ENCODE measurements at regions not wholly inside any gene's neighbourhood (a gene's known extent, or its start where the extent isn't known, plus 50 kb on each side); places are given as distances from the start of the nearest gene placed in this dataset.
A peak's percentile ranks its signal among the peaks of the same experiment; 100 is the strongest.

DNA sequence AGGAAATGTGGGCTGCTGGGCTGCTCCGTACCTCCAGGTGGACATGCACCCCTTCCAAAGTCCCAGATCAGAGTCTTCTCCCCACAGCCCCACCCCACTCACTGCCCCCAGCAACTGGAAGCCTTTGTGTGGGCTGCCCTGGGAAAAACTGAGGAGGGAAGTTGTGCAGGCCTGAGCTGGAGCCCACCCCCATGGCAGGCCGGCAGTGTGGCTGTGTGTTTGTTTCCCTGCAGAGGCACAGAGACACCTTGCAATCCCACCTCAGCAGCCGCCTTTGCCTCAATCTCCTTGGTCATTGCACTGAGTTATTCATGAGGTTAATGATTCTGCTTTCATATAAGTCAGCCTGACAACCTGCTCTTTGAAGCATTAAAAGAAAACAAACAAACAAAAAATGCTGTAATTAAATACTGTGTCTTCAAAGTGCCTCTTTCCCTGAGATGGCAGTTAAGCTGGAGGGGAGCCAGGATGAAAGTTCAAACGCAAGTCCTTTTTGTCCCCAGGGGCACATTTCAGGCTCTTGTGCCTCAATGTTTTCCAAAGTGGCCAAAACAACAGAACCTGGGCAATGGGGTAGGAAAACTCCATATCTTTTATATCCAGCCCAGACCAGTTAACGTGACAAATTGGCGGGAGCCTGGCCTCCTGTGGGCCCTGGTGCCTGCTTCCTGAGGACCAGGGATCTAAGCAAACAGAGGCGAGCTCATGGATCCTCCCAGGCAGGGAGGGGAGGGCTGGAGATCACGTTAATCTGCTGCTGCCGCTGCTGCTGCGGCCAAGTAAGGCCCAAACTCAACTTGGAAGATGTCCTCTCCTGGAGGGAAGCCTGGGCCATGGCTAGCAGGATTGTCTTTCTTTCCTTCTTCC, 51.9 kb upstream of the TSPAN11 start:
- DNase-seq (ENCODE audit: low read depth): peak; percentile 32

DNA sequence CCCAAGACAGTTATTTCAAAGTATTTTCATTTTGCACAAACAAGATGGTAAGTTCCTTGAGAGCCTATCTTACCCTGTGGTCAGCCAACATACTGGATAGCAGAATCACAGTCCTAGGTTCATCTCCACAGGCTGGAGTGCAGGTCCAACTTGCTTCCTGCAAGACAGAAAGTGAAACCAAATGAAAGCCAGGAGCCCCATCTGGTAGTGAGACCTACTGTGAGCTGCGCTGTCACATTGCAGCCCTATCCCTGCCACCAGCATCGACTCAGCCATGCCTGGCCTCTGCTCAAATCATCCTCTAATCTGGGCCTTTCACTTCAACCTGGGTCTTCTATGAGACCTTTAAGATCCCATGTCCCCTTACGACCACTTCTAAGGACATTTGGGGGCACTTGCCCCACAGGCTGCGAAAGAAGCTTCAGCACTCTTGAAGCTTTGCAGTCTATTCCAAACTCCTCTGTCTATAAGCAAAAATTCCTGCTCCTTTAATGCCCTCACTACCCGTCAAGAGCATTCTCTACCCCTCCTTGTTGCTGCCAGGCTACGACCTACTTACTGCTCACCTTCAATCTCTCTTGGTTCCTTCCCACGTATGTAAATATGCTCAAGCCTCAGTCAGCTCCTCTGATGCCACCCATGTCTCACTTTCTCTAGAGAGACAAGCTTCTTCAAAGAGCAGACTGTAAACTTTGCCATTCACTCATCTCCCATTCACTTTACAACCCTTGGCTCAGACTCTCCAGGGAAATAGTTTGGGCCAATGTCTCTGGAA, 55.9 kb upstream of the TSPAN11 start:
- DNase-seq (ENCODE audit: low read depth): no peak

DNA sequence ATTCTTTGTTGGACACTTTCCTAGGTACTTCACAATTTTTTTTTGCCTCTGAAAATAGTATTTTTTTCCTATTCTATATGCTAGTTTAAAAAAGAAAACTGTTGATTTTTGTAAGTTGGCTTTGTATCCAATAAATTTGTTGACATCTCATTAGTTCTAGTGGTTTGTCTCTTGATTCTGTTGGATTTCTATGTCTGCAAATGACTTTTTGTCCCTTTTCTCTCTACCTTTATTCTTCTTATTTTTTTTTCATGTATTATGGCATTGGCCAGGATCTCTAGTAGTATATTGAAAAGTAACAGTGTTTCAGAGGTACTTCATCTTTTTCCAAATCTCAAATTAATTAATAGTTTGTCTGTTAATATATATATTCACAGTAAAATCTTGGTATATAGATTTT, 59.1 kb upstream of the TSPAN11 start:
- no peak for DNase-seq (ENCODE audit: low read depth)

DNA sequence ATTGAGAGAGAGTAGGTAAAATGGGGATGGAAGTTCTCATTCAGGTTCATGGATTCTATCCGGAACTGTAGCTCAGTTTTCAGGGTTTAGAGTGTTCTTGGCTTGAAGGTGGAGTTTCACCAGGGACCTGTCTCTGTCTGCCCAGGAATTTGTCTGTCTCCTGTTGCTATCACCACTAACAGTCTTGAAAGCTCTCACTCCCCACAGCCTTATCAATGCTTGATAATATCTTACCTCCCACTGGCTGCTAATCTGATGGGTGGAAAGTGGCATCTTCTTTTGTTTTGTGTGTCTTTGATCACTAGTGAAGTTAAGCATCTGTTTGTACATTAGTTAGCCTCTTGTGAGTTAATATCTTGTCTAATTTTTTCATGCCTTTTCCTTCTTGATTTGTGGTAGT, 60.3 kb upstream of the TSPAN11 start:
- DNase-seq (ENCODE audit: low read depth): no peak

DNA sequence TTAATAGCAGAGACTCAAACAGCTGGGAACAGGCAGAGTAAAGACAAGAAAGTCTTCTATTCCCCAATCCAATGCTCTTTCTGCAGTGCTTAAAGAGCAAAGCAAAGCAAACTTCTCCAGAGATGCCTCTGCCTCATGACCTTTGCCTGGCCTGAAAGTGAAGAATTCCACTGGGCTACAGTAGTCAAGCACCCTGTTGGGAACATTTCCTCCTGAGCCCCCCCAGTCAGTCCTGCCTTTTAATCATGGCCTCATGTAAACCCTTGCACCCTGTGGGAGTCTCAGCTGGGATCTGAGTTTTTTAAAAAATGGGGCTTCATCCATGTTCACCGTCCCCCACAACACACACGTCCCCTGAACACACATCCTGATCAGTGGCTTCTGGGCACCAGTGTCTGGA, 62.7 kb upstream of the TSPAN11 start:
- DNase-seq (ENCODE audit: low read depth): no peak

DNA sequence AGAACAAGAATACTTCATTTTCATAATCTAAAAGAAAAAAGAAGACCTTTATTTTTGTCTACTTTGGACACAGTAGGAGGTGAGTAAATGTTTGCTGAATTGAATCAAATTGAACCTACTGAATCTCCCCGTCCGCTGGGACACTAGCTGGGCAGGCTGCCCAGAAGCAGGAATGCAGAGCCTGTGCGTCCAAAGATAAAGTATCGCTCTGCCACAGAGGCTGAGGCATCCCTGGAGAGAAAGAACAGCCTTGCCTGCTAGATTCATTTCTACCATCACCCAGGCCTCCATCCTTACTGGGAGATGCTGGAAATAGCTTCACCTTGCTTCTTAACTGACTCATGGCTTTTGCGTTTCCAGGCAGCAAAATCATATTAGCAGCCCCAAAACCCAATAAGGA, 64.1 kb upstream of the TSPAN11 start:
- DNase-seq (ENCODE audit: low read depth): no peak

DNA sequence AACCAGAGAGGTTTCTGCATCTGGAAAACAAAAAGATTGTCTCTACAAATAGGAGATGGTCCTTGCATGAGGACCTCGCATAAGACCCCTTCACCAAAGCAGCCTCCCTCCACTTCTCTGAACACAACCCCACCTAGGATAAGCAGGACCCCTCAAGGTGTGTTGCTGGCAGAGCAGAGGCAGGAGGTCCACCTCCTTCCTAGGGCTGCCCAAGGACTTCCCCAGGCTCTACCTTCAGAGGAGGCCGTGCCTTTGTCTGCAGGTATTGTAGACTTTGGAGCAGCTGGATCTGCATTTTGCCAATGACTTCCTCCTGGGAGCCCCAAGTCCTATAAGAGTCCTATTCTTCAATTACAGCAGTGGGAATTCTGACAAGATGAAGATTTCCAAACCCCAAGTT, 67.3 kb upstream of the TSPAN11 start:
- no peak for DNase-seq (ENCODE audit: low read depth)

DNA sequence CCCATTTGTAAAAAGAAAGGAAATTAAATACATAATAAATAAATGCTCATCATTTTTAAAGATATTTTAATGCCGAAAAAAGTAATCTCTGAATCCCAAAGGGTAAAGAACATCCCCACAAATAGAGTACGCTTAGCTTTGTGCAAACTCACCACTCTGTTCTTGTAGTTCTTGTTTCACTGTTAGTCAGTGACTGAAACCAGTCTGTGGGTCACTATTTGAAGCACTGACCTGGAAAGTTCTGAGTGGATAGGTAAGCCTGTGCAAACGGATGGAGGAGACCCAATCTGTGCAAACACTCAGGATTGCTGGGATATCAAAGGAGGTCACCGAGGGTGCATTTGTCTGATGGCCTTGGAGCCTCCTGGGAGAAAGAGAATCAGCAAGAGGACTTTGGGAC, 68.1 kb upstream of the TSPAN11 start:
- no peak for DNase-seq (ENCODE audit: low read depth)

DNA sequence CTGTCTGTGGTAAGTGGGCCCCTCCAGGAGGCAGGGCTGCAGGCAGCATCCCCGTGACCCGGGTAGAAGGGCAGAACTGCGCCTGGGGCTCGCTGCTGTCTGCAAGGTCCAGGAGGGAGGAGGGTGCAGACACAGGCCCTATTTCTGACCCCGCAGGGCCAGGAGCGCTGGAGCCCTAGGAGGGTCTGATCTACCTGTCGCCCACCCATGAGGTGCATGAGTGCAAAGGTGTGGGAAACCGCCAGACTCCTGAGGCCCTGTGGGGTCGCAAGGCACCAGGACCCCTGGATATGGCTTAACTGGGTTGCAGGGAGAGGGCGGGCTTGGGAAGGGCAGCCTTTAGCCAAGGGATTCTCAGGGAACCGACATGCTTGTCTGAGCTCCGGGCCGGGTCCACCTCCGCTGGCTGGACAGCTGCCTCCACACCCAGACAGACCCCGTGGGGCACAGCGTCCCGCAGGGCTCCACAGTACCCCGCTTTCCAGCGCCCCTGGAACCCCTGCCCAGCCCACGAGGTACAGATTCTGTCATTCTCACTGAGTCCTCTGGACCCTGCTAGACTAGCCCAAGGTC, 72.9 kb upstream of the TSPAN11 start:
- DNase-seq (ENCODE audit: low read depth): no peak

DNA sequence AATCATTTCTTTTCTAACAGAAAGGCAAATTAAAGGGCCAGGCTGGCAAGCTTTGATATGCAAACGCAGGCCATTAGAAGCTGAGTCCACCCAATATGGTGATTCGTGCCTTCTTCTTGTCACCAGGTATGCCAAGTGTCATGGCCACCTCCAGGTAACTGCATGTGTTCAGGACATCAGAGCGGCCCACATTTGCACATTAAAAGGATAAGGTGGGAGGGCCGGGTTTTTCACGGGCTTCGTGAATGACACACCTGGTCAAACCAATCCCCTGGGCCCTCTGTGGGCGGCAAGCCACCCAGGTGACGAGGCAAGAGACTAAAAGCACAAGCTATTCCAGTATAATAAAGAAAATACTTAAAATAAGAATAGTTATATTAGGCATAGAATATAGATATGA, 75.9 kb upstream of the TSPAN11 start:
- DNase-seq (ENCODE audit: low read depth): no peak

DNA sequence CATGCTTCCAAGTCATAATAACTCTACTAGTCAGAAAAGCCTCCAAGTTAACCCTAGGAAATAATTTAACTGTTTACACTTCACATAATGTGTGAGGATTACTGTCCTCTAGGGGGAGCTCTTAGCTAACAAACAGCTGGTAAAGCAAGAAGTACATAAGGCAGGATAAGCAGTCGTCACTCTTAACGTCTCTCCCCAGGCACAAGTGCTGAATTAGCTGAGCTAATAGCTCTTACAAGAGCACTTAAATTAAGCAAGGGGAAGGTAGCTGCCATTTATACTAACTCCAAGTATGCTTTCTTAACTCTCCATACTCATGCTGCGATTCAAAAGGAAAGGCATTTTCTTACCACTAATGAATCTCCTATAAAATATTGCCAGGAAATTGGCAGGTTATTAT, 79.3 kb upstream of the TSPAN11 start:
- peak; percentile 14 for DNase-seq (ENCODE audit: low read depth)

DNA sequence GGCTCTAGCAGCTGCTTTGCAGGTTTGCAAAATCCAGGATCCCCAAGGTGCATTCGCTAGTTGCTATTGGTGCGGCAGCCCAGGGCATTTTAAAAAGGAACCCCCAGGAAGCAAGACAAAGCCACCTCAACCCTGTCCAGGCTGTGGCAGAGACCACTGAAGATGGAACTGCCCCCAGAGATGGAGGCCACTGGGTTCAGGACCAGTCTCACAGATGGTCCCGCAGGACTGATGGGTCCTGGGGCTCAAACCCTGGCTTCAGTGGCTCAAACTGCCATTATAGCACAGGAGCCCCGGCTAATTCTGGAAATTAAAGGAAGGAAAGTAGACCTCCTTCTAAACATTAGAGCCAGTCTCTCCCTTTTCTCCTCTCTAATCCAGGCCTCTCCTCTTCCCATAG, 79.8 kb upstream of the TSPAN11 start:
- no peak for DNase-seq (ENCODE audit: low read depth)

DNA sequence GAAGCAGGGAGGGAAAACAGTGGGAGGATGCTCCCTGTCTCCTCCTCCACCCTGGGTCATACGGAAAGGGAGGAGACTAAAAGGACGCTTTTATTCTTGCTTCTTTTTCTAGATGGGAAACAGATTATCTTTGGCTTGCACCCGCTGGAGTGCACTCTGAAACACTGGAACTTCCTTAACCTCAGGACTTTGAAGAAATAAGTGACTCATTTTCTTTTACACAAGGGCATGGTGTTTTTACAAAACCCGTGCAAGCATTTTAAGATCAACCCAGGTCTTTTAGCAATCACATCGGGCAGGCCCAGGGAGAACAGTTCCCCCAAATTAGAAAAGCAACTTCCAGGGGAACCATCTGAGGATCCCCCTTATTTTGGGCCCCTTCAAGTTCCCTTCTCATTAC, 80.9 kb upstream of the TSPAN11 start:
- DNase-seq (ENCODE audit: low read depth): no peak

DNA sequence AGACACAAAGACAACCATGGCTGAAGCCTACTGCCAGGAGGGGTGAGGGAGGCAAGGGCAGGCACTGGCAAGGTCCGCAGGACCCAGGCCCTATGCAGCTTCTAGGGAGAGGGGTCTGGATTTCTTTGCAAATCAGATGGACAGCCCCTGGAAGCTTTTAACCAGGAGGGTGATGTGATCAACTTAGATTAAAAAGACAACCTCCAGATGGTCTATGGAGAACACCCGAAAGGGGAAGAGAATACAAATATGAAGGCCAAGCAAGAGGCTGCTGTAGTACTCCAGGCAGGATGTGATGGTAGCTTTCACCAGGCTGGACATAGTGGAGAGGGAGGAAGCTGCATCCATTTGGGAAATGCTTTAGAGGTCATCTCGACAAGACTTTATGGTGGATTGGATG, 83.3 kb upstream of the TSPAN11 start:
- no peak for DNase-seq (ENCODE audit: low read depth)

DNA sequence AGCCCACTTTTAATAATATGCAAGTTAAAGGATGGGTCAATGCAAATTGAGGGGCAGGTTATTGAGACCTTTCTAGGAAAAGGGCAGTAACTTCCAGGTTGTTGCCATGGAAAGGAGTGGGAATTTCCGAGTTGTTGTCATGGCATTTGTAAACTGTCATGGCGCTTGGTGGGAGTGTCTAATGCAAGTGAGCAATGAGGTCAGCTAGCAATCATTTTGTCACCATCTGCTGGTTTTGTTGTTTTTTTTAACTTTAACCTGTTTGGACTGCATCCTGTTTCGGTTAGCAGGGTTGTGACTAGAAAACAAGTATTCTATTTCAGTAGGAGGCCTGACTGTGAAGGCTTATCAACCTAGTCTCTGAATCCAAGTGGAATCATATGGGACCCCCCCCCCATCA, 85.8 kb upstream of the TSPAN11 start:
- DNase-seq (ENCODE audit: low read depth): no peak

DNA sequence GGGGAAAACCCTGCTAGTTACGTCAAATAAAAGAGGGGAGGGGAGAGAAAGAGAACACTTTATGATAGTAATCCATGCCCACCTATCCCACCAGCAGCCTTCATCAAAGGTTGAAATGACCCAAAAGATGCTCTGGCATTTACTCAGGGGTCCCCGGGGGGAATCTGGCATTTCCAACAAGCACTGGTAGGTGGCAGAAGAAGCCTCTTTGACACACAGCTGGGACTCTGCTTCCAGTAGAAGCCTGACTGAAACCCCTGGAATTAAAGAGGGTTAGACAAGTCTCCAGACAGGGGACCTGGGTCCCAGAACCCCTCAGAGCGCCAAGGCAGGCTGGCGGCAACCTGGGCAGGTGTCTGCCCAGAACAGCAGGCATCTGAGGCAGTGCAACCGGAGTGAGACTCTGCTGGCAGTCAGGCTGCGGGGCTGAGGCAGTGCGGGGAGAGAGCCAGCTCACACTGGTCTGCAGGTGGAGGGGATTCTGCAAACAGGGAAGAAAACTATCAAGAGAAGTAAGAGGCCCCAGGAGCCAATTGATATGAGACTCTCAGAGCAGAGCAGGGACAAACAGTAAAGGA, 85.0 kb upstream of the CAPRIN2 start:
- DNase-seq (ENCODE audit: low read depth): no peak

DNA sequence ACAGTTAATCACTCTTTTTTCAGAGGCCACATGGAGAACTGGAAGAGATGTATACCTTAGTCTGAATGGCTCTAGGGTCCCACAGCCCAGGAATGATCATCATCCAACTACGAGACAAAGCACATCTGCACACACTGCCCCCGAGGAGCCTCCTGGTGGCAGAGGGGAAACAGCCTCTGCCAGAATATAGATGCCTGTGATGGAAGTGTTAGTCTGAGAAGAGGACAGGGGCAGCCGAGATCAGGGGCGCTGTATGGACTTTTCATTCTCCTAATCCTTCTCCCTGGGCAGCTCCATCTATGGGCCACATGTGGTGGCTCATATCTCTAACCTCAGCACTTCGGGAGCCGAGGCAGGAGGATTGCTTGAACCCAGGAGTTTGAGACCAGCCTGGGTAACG, 82.8 kb upstream of the CAPRIN2 start:
- no peak for DNase-seq (ENCODE audit: low read depth)

DNA sequence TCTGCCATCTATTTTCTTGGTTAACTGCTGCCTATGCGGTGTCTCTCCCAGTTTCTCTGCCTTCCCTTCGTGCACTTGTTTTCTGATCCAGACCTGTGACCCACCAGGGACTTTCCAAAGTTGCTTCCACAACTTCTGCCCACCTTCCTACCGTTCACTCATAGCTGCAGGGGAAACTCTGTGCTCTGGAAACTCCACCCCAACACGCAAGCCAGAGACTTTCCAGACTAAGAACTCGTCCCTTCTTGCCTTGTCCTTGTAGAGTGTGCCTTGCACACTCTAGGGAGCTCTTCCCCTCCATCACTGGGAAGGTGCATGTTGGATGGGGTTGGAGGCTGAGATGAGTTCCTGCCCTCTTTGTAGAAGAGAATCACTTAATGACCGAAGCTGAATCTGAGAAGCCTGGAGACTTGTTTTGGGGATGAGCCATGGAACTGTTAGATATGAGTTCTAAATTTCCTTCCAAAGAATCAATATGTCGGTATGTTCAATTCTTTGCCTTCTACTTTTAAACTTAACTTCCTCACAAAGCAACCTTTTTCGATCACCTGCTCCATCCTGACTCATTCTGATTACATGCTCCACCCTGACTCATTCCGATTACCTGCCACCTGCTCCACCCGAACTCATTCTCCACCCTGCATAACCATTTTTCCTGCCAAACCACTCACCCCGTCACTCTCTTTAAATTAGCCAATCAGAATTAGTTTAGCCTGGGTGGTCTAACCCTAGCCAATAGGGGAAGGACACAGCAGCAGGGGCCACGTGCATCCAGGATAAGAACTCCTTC, 82.1 kb upstream of the CAPRIN2 start:
- DNase-seq (ENCODE audit: low read depth): no peak

DNA sequence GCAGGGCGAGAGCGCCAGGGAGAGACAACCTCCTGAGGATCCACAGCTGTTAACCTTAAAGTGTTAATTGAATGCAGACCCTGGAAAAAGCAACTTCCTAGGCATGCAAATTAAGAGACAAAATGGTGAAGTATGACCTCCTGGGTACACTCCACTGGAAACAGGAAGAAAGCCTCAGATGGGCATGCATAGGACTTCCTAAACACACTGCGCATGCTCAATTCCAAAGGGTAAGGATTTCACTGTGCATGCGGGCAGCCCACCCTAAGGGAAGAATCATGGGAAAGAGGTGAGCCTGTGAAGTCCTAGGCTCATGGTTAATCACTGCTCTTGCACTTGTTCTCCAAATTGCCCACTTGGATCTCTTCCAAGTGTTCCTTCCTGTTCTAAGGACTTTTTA, 80.5 kb upstream of the CAPRIN2 start:
- no peak for DNase-seq (ENCODE audit: low read depth)

DNA sequence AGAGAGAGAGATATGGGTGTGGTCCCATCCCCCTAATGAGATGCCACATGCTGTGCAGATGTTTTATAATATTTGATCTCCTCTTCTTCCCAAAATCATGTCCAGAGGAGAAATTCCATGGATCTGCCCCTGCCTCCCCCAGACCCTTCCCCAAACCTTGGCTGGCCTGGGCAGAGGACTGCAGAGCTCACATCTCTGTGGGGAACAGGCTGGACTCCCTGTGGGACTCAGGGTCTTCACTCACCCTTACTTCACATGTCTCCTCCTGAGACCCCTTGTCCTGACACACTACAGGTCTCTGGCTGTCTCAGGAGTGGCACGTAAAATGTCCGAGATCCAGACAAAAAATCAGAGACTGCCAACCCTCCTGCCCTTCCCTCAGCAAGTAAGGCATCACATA, 76.0 kb upstream of the CAPRIN2 start:
- DNase-seq (ENCODE audit: low read depth): no peak

DNA sequence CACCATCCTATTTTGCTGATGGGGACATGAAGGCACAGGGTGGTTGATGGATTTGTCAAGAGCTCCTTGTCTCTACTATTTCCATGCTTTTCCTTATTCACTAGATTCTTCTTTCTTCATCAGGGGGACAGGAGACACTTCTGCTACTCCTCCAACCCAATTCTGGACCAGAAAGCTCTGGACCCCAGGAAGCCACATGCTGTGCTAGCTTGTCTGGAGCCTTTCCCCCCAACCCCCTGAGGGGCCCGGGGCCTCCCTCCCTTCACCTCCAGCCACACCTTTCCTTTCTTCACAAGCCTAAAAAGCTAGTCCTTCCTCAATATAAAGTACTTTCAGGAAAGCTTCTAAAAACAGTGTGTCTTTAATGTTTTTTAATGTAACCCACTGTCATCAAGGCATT, 75.1 kb upstream of the CAPRIN2 start:
- no peak for DNase-seq (ENCODE audit: low read depth)

DNA sequence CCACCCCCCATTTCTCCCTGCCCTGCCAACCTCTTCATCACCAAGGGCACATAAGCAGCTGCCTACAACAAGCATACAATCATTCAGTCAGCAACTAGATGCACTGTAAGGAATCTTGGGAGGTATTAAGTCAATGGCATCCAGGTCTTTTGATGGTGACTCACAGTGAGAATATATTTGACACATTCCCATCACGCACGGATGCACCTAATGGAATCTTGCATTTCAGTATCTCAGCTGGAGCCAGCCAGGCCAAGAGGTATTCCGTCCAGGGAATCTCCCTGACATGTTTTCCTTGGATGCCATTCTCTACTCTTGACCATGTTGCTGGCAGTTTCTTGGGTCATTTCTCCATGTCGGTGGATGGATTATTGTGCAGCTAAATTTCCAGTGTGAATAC, 73.9 kb upstream of the CAPRIN2 start:
- DNase-seq (ENCODE audit: low read depth): no peak

All from forelimb muscle (tissue), 1 donor.